ENCODE measurements at regions not wholly inside any gene's neighbourhood (a gene's known extent, or its start where the extent isn't known, plus 50 kb on each side); places are given as distances from the start of the nearest gene placed in this dataset.

- TF ChIP-seq MAX (IDR thresholded peaks at IDR 0.05) (no peak), YY1 (IDR thresholded peaks at IDR 0.05; ENCODE audit: low read depth) (no peak), TAF1 (IDR thresholded peaks at IDR 0.05; ENCODE audit: low read depth) (no peak)
These were observed 50.7 kb upstream of the H6PD start for GRCh38 chr1:9183898-9184297.
